ENCODE measurements at regions not wholly inside any gene's neighbourhood (a gene's known extent, or its start where the extent isn't known, plus 50 kb on each side); places are given as distances from the start of the nearest gene placed in this dataset.

DNA sequence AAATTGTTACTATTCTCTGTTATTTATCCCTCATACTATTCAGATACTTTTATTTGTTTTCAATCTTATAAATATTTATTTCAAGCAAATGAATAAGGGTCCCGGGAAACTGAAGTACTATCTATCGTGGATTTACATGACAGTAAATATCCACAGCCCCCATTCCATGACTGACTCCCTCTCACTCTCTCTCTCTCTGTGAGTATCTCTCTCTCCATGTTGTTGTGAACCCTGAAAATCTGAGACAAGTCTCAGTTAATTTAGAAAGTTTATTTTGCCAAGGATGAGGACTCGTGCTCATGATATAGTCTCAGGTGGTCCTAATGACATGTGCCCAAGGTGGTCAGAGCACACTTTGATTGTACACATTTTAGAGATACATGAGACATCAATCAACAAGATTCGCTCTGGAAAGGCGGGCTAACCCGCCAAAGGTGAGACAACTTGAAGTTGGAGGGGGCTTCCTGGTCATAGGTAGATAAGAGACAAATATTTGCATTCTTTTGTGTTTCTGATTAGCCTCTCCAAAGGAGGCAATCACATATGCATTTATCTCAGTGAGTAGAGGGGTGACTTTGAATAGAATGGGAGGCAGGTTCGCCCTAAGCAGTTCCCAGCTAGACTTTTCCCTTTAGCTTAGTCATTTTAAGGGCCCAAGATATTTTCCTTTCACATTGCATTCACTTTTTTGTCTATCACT lies 986.4 kb downstream of the NLGN4X start:
- no peak for TF ChIP-seq EZH2phosphoT487 (IDR thresholded peaks at IDR 0.05; ENCODE audit: low read depth)
- TF ChIP-seq, protein P1, sequence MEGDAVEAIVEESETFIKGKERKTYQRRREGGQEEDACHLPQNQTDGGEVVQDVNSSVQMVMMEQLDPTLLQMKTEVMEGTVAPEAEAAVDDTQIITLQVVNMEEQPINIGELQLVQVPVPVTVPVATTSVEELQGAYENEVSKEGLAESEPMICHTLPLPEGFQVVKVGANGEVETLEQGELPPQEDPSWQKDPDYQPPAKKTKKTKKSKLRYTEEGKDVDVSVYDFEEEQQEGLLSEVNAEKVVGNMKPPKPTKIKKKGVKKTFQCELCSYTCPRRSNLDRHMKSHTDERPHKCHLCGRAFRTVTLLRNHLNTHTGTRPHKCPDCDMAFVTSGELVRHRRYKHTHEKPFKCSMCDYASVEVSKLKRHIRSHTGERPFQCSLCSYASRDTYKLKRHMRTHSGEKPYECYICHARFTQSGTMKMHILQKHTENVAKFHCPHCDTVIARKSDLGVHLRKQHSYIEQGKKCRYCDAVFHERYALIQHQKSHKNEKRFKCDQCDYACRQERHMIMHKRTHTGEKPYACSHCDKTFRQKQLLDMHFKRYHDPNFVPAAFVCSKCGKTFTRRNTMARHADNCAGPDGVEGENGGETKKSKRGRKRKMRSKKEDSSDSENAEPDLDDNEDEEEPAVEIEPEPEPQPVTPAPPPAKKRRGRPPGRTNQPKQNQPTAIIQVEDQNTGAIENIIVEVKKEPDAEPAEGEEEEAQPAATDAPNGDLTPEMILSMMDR (IDR thresholded peaks at IDR 0.05; ENCODE audit: low read depth, low read length), result no peak
- Histone ChIP-seq H3K27ac (ENCODE audit: low read length) (no peak overlapping the region), H3K4me3 (ENCODE audit: low read length) (no peak overlapping the region), H2AFZ (ENCODE audit: low read depth, low read length) (no peak overlapping the region), H3K9me3 (ENCODE audit: insufficient read depth, low read length) (no peaks in the 10 kb centered on the region), H3K79me2 (ENCODE audit: low read length) (no peaks in the 10 kb centered on the region), H3K4me2 (ENCODE audit: low read length) (no peak overlapping the region), H4K20me1 (ENCODE audit: insufficient read depth, low read length) (no peaks in the 10 kb centered on the region), H3K36me3 (replicated peaks; ENCODE audit: low read depth, low read length) (no peaks in the 10 kb centered on the region), H3K9ac (ENCODE audit: low read length) (no peak overlapping the region), H3K4me1 (ENCODE audit: low read length) (no peaks in the 10 kb centered on the region), H3K27me3 (ENCODE audit: low read depth, low read length) (no peaks in the 10 kb centered on the region)

DNA sequence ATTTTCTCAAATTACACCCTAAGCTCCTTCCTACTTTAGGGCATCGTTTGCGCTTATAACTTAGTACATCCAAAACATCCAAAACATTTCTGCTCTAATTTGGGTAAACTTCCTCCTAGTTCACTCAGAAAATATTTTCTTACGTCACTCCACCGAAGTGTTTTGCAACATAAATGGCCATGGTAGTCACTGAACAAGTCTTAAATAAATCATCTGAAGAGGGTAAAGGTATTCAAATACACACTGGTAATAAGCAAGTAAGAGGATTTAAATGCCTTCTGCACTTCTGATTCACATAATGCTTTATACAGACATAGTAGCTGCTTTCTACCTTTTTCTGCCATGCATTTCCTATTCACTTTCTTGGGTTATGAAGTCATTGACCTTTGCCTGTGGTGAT lies 991.9 kb downstream of the NLGN4X start:
- H3K4me3 ChIP-seq (ENCODE audit: low read length), result no peak overlapping the region
- H3K9me3 ChIP-seq (ENCODE audit: insufficient read depth, low read length), result no peaks in the 10 kb centered on the region
- no peaks in the 10 kb centered on the region for H3K27me3 ChIP-seq (ENCODE audit: low read depth, low read length)
- H3K4me2 ChIP-seq (ENCODE audit: low read length), result no peak overlapping the region
- TF ChIP-seq, protein P1 (IDR thresholded peaks at IDR 0.05; ENCODE audit: low read depth, low read length), result no peak
- no peak for TF ChIP-seq EZH2phosphoT487 (IDR thresholded peaks at IDR 0.05; ENCODE audit: low read depth)
- no peak overlapping the region for H2AFZ ChIP-seq (ENCODE audit: low read depth, low read length)
- no peaks in the 10 kb centered on the region for H3K36me3 ChIP-seq (replicated peaks; ENCODE audit: low read depth, low read length)
- H3K4me1 ChIP-seq (ENCODE audit: low read length), result no peaks in the 10 kb centered on the region
- no peak overlapping the region for H3K27ac ChIP-seq (ENCODE audit: low read length)
- H3K9ac ChIP-seq (ENCODE audit: low read length), result no peak overlapping the region
- no peaks in the 10 kb centered on the region for H4K20me1 ChIP-seq (ENCODE audit: insufficient read depth, low read length)
- H3K79me2 ChIP-seq (ENCODE audit: low read length), result no peaks in the 10 kb centered on the region

DNA sequence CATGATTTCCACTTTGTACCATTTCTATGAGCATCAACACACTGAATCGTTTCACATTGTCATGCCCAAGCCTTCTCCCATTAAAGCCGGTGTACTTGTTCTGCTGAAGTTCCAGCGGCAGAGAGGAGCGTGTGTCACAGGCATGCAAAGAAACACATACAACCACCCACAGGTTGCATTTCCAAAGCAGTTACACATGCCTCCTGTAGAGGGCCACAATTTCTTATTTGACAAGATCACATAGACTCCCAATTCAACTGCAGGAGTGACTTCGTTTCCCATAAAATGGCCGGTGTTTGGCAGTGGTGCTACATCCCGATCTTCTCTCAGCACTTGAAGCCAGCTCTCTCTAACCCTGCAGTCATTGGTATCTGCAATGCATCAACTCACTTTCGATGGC lies 992.6 kb downstream of the NLGN4X start:
- H2AFZ ChIP-seq (ENCODE audit: low read depth, low read length), result no peak overlapping the region
- no peaks in the 10 kb centered on the region for H4K20me1 ChIP-seq (ENCODE audit: insufficient read depth, low read length)
- no peak for TF ChIP-seq EZH2phosphoT487 (IDR thresholded peaks at IDR 0.05; ENCODE audit: low read depth)
- TF ChIP-seq, protein P1 (IDR thresholded peaks at IDR 0.05; ENCODE audit: low read depth, low read length), result peak; percentile 11; the same call in 1 of the 2 replicates
- H3K27ac ChIP-seq (ENCODE audit: low read length), result no peak overlapping the region
- H3K4me1 ChIP-seq (ENCODE audit: low read length), result no peaks in the 10 kb centered on the region
- H3K4me3 ChIP-seq (ENCODE audit: low read length), result no peak overlapping the region
- no peaks in the 10 kb centered on the region for H3K79me2 ChIP-seq (ENCODE audit: low read length)
- H3K36me3 ChIP-seq (replicated peaks; ENCODE audit: low read depth, low read length), result no peaks in the 10 kb centered on the region
- no peak overlapping the region for H3K4me2 ChIP-seq (ENCODE audit: low read length)
- H3K9me3 ChIP-seq (ENCODE audit: insufficient read depth, low read length), result no peaks in the 10 kb centered on the region
- no peak overlapping the region for H3K9ac ChIP-seq (ENCODE audit: low read length)
- no peaks in the 10 kb centered on the region for H3K27me3 ChIP-seq (ENCODE audit: low read depth, low read length)

DNA sequence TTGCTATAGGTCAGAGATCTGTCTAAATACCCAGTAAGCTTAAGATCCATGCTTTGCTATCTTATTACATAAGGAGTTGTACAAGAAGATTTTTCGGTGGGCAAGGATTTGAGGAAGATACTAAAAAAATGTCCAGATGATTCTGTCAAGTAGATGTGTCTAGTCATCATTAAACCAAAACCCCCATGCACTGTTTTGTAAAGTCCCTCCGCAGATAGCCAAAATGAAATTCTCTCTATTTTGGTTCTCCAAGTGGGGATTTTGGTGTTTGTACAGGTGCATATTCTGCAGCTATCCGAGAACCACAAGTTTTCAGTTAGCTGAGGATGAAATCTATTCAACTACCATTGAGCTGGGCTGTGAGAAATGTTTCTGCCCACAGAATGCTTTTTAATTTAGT lies 994.8 kb downstream of the NLGN4X start:
- H2AFZ ChIP-seq (ENCODE audit: low read depth, low read length), result no peak overlapping the region
- H4K20me1 ChIP-seq (ENCODE audit: insufficient read depth, low read length), result no peaks in the 10 kb centered on the region
- H3K4me2 ChIP-seq (ENCODE audit: low read length), result no peak overlapping the region
- no peaks in the 10 kb centered on the region for H3K36me3 ChIP-seq (replicated peaks; ENCODE audit: low read depth, low read length)
- no peak overlapping the region for H3K27ac ChIP-seq (ENCODE audit: low read length)
- H3K9ac ChIP-seq (ENCODE audit: low read length), result no peak overlapping the region
- H3K4me1 ChIP-seq (ENCODE audit: low read length), result no peaks in the 10 kb centered on the region
- H3K9me3 ChIP-seq (ENCODE audit: insufficient read depth, low read length), result no peaks in the 10 kb centered on the region
- H3K79me2 ChIP-seq (ENCODE audit: low read length), result no peaks in the 10 kb centered on the region
- H3K27me3 ChIP-seq (ENCODE audit: low read depth, low read length), result no peaks in the 10 kb centered on the region
- no peak overlapping the region for H3K4me3 ChIP-seq (ENCODE audit: low read length)
- TF ChIP-seq, protein P1 (IDR thresholded peaks at IDR 0.05; ENCODE audit: low read depth, low read length), result no peak
- TF ChIP-seq EZH2phosphoT487 (IDR thresholded peaks at IDR 0.05; ENCODE audit: low read depth), result no peak

Measured in OCI-LY3 (cell line).